H9 (cell line): ENCODE measurements at regions not wholly inside any gene's neighbourhood (a gene's known extent, or its start where the extent isn't known, plus 50 kb on each side); places are given as distances from the start of the nearest gene placed in this dataset.

Source experiments
- DNase-seq: peaks from one replicate; pipeline ENCODE4 v3.0.0-alpha.2; 2017
- H2AFZ ChIP-seq: one replicate; pipeline ENCODE4 v1.6.1; 2013; ENCODE audit warnings: mild to moderate bottlenecking, low read length, control low read depth, moderate library complexity
- H2AK5ac ChIP-seq: 2 replicates; pipeline ENCODE4 v1.6.1; 2013; ENCODE audit warnings: low read length, control low read depth, mixed read lengths; ENCODE audit not compliant: insufficient read length
- H2BK120ac ChIP-seq: one replicate; pipeline ENCODE4 v1.6.1; 2013; ENCODE audit warnings: low read depth, mild to moderate bottlenecking, low read length, control low read depth, inconsistent platforms; ENCODE audit not compliant: poor library complexity, severe bottlenecking
- H2BK12ac ChIP-seq: 2 replicates; pipeline ENCODE4 v1.6.1; 2013; ENCODE audit warnings: low read length, control low read depth, mixed read lengths, low read depth; ENCODE audit not compliant: insufficient read length
- H2BK15ac ChIP-seq: 2 replicates; pipeline ENCODE4 v1.6.1; 2013; ENCODE audit warnings: low read depth, low read length, control low read depth
- H2BK20ac ChIP-seq: one replicate; pipeline ENCODE4 v1.6.1; 2013; ENCODE audit warnings: low read depth, mild to moderate bottlenecking, low read length, control low read depth, inconsistent platforms; ENCODE audit not compliant: poor library complexity, severe bottlenecking
- H2BK5ac ChIP-seq: 2 replicates; pipeline ENCODE4 v1.6.1; 2013; ENCODE audit warnings: low read length, control low read depth, mixed read lengths; ENCODE audit not compliant: insufficient read length
- H3K14ac ChIP-seq: 2 replicates; pipeline ENCODE4 v1.6.1; 2013; ENCODE audit warnings: low read length, control low read depth; ENCODE audit not compliant: insufficient read depth
- H3K18ac ChIP-seq: 2 replicates; pipeline ENCODE4 v1.6.1; 2013; ENCODE audit warnings: low read depth, mild to moderate bottlenecking, mixed read lengths, low read length, control low read depth; ENCODE audit not compliant: insufficient read length
- H3K23ac ChIP-seq: 2 replicates; pipeline ENCODE4 v1.6.1; 2013; ENCODE audit warnings: low read length, control low read depth, mixed read lengths, low read depth; ENCODE audit not compliant: insufficient read length
- H3K23me2 ChIP-seq: 2 replicates; pipeline ENCODE4 v1.6.1; 2013; ENCODE audit warnings: low read depth, mild to moderate bottlenecking, mixed read lengths, low read length, control low read depth; ENCODE audit not compliant: insufficient read length, poor library complexity, severe bottlenecking
- H3K27ac ChIP-seq: 2 replicates; pipeline ENCODE4 v1.5.1; 2013; ENCODE audit warnings: low read length, control low read depth, mixed read lengths, low read depth; ENCODE audit not compliant: insufficient read length
- H3K27me3 ChIP-seq: 2 replicates; pipeline ENCODE4 v1.6.1; 2013; ENCODE audit warnings: low read length, control low read depth, inconsistent platforms; ENCODE audit not compliant: insufficient read depth
- H3K4ac ChIP-seq: 2 replicates; pipeline ENCODE4 v1.6.1; 2013; ENCODE audit warnings: low read depth, mild to moderate bottlenecking, control low read depth, inconsistent platforms, low read length, moderate library complexity
- H3K4me1 ChIP-seq: 2 replicates; pipeline ENCODE4 v1.6.1; 2013; ENCODE audit warnings: low read length, control low read depth, inconsistent platforms; ENCODE audit not compliant: insufficient read depth
- H3K4me2 ChIP-seq: 2 replicates; pipeline ENCODE4 v1.6.1; 2013; ENCODE audit warnings: low read length, control low read depth, mixed read lengths; ENCODE audit not compliant: insufficient read length, insufficient read depth
- H3K56ac ChIP-seq: 2 replicates; pipeline ENCODE4 v1.6.1; 2013; ENCODE audit warnings: low read depth, mild to moderate bottlenecking, mixed read lengths, low read length, control low read depth; ENCODE audit not compliant: insufficient read length
- H3K79me1 ChIP-seq: 2 replicates; pipeline ENCODE4 v1.6.1; 2013; ENCODE audit warnings: low read depth, mild to moderate bottlenecking, moderate library complexity, low read length, control low read depth, inconsistent platforms; ENCODE audit not compliant: insufficient read depth, poor library complexity, severe bottlenecking
- H3K79me2 ChIP-seq: 2 replicates; pipeline ENCODE4 v1.6.1; 2013; ENCODE audit warnings: low read length, control low read depth, inconsistent platforms; ENCODE audit not compliant: insufficient read depth
- H3K9ac ChIP-seq: 2 replicates; pipeline ENCODE4 v1.6.1; 2013; ENCODE audit warnings: low read length, control low read depth, mixed read lengths; ENCODE audit not compliant: insufficient read length; ENCODE audit errors: extremely low read depth
- H3K9me3 ChIP-seq: one replicate; pipeline ENCODE4 v1.6.1; 2013; ENCODE audit warnings: low read depth, low read length, inconsistent platforms; ENCODE audit not compliant: control insufficient read depth
- H3T11ph ChIP-seq: one replicate; pipeline ENCODE4 v1.6.1; 2013; ENCODE audit warnings: mild to moderate bottlenecking, low read length, control low read depth, inconsistent platforms
- H4K20me1 ChIP-seq: one replicate; pipeline ENCODE4 v1.6.1; 2013; ENCODE audit not compliant: control insufficient read depth, insufficient read length, insufficient read depth
- H4K5ac ChIP-seq: 2 replicates; pipeline ENCODE4 v1.6.1; 2013; ENCODE audit warnings: low read depth, mild to moderate bottlenecking, mixed read lengths, low read length, control low read depth; ENCODE audit not compliant: insufficient read length
- H4K8ac ChIP-seq: replicated peaks from 2 replicates; pipeline ENCODE4 v1.6.1; 2013; ENCODE audit warnings: low read length, control low read depth, mixed read lengths, low read depth; ENCODE audit not compliant: insufficient read length
- H4K91ac ChIP-seq: 2 replicates; pipeline ENCODE4 v1.6.1; 2013; ENCODE audit warnings: low read depth, mild to moderate bottlenecking, moderate library complexity, mixed read lengths, low read length, control low read depth; ENCODE audit not compliant: insufficient read length
- H3K27ac Mint-ChIP-seq, 3 experiments: 2 replicates in 2 of 3; 3 replicates in 1 of 3; pipeline ENCODE4 v1.8.0; 2020 to 2021; ENCODE audit warnings: mixed read lengths in 3 of 3, mild to moderate bottlenecking in 1 of 3, moderate library complexity in 1 of 3
- H3K27me3 Mint-ChIP-seq: 2 replicates; pipeline ENCODE4 v1.8.0; 2021; ENCODE audit warnings: low read depth, mild to moderate bottlenecking, moderate library complexity, mixed read lengths
- H3K36me3 Mint-ChIP-seq, 3 experiments: 2 replicates in 2 of 3; 3 replicates in 1 of 3; pipeline ENCODE4 v1.8.0; 2020 to 2021; ENCODE audit warnings: low read depth in 3 of 3, mixed read lengths in 3 of 3; ENCODE audit not compliant: insufficient read depth in 1 of 3
- H3K4me1 Mint-ChIP-seq, 2 experiments: 2 replicates each; pipeline ENCODE4 v1.8.0; 2020; ENCODE audit warnings: mixed read lengths in 2 of 2
- H3K4me3 Mint-ChIP-seq, 2 experiments: 2 replicates in 1 of 2; 3 replicates in 1 of 2; pipeline ENCODE4 v1.8.0; 2020 to 2021; ENCODE audit warnings: mild to moderate bottlenecking in 2 of 2, mixed read lengths in 2 of 2, moderate library complexity in 1 of 2
- H3K9me3 Mint-ChIP-seq, 2 experiments: 2 replicates in 1 of 2; 3 replicates in 1 of 2; pipeline ENCODE4 v1.8.0; 2020; ENCODE audit warnings: mild to moderate bottlenecking in 2 of 2, mixed read lengths in 2 of 2, moderate library complexity in 1 of 2
- CTCF ChIP-seq: fragments of 200-600 bp; sonication (generic); conservative IDR thresholded peaks from 3 replicates; pipeline ENCODE4 v1.8.0; 2021; ENCODE audit warnings: antibody characterized with exemption, mild to moderate bottlenecking
- WGBS: extraction: QIAGEN DNeasy Blood & Tissue Kit; methylation state at CpG from one replicate; pipeline ENCODE4 v1.1.7; 2013; ENCODE audit warnings: missing lambda C conversion rate, low lambda C conversion rate, mixed read lengths; ENCODE audit not compliant: insufficient read length; ENCODE audit errors: extremely low coverage; 5-methylcytosine and 5-hydroxymethylcytosine counted together

GRCh38 chr10:3477683-3478082 lies 305.1 kb upstream of the PITRM1 start:
- Histone ChIP-seq H3T11ph (no peak overlapping the region), H3K79me1 (no peaks in the 10 kb centered on the region)
- no CpG with 5 or more reads among the region's 3 CpGs for WGBS

More at GRCh38 chr10:3477683-3478082, 305.1 kb upstream of the PITRM1 start:
- no peak overlapping the region for H2BK15ac ChIP-seq
- H3K4me2 ChIP-seq = no peak overlapping the region
- H2BK20ac ChIP-seq = no peak overlapping the region
- no peaks in the 10 kb centered on the region; a peak in 2 of 7 replicates for H3K36me3 Mint-ChIP-seq
- no peak for DNase-seq
- no peak overlapping the region for H3K14ac ChIP-seq
- H3K27me3 ChIP-seq = no peaks in the 10 kb centered on the region
- no peak for TF ChIP-seq CTCF
- no peak overlapping the region for H3K18ac ChIP-seq
- no peak overlapping the region for H3K9ac ChIP-seq
- H2BK12ac ChIP-seq = no peak overlapping the region
- no peak overlapping the region; a peak in 1 of 7 replicates for H3K27ac Mint-ChIP-seq
- no peak overlapping the region for H2AFZ ChIP-seq
- H3K23me2 ChIP-seq = no peaks in the 10 kb centered on the region
- no peaks in the 10 kb centered on the region for H4K20me1 ChIP-seq
- H3K23ac ChIP-seq = no peak overlapping the region
- no peak overlapping the region for H3K56ac ChIP-seq
- H4K8ac ChIP-seq = no peak overlapping the region
- H3K9me3 ChIP-seq = no peaks in the 10 kb centered on the region
- H3K4ac ChIP-seq = no peak overlapping the region
- H4K91ac ChIP-seq = no peak overlapping the region
- peaks cover 11% of the 10 kb centered on the region for H3K27me3 Mint-ChIP-seq
- no peak overlapping the region for H4K5ac ChIP-seq
- no peaks in the 10 kb centered on the region for H3K79me2 ChIP-seq
- no peak overlapping the region for H2BK5ac ChIP-seq
- H3K4me3 Mint-ChIP-seq = no peak overlapping the region
- H2BK120ac ChIP-seq = no peak overlapping the region
- no peak overlapping the region for H2AK5ac ChIP-seq
- H3K4me1 ChIP-seq = no peaks in the 10 kb centered on the region; the same call in 1 of the 2 replicates
- H3K4me1 Mint-ChIP-seq = peaks cover 13 to 31% of the 10 kb centered on the region in 2 experiments
- H3K9me3 Mint-ChIP-seq = no peaks in the 10 kb centered on the region; a peak in 1 of 5 replicates
- no peak overlapping the region for H3K27ac ChIP-seq
